ENCODE measurements at regions not wholly inside any gene's neighbourhood (a gene's known extent, or its start where the extent isn't known, plus 50 kb on each side); places are given as distances from the start of the nearest gene placed in this dataset.
A peak's percentile ranks its signal among the peaks of the same experiment; 100 is the strongest.

- Histone ChIP-seq H3K27me3 (ENCODE audit: insufficient read depth, low read length) (no peaks in the 10 kb centered on the region), H3K4me2 (ENCODE audit: low read length) (no peak overlapping the region), H3K36me3 (ENCODE audit: insufficient read depth, low read length) (no peaks in the 10 kb centered on the region), H3K9me3 (ENCODE audit: low read length) (no peaks in the 10 kb centered on the region), H3F3A (ENCODE audit: insufficient read depth, low read length) (no peaks in the 10 kb centered on the region), H3K9me2 (ENCODE audit: low read depth, low read length) (no peaks in the 10 kb centered on the region), H2AFZ (ENCODE audit: low read length) (peak overlapping the region; percentile 76; the same call in 1 of the 2 replicates), H3K4me1 (ENCODE audit: insufficient read depth, low read length, severe bottlenecking) (peaks cover 13% of the 10 kb centered on the region), H3K4me3 (ENCODE audit: low read depth, low read length, poor library complexity, severe bottlenecking) (no peak overlapping the region), H3K27ac (ENCODE audit: low read depth, low read length, poor library complexity, severe bottlenecking) (no peak overlapping the region), H4K20me1 (ENCODE audit: insufficient read depth, low read length) (no peaks in the 10 kb centered on the region), H3K9ac (ENCODE audit: low read length) (no peak overlapping the region), H3K79me2 (ENCODE audit: insufficient read depth, low read length) (no peaks in the 10 kb centered on the region)
- TF ChIP-seq CTCF (IDR thresholded peaks at IDR 0.05; ENCODE audit: low read length) = no peak
- no peak for TF ChIP-seq EZH2 (IDR thresholded peaks at IDR 0.05; ENCODE audit: borderline replicate concordance, low read length)
Observed at GRCh38 chr3:29212789-29213433, 68.0 kb upstream of the RBMS3 start.

- Histone ChIP-seq H3K9me3 (ENCODE audit: low read length) (no peaks in the 10 kb centered on the region), H3F3A (ENCODE audit: insufficient read depth, low read length) (no peaks in the 10 kb centered on the region), H3K36me3 (ENCODE audit: insufficient read depth, low read length) (no peaks in the 10 kb centered on the region), H3K9ac (ENCODE audit: low read length) (no peak overlapping the region), H4K20me1 (ENCODE audit: insufficient read depth, low read length) (no peaks in the 10 kb centered on the region), H3K4me1 (ENCODE audit: insufficient read depth, low read length, severe bottlenecking) (peaks cover 17% of the 10 kb centered on the region), H3K79me2 (ENCODE audit: insufficient read depth, low read length) (no peaks in the 10 kb centered on the region), H3K9me2 (ENCODE audit: low read depth, low read length) (no peaks in the 10 kb centered on the region), H3K27me3 (ENCODE audit: insufficient read depth, low read length) (no peaks in the 10 kb centered on the region), H3K27ac (ENCODE audit: low read depth, low read length, poor library complexity, severe bottlenecking) (no peak overlapping the region), H3K4me3 (ENCODE audit: low read depth, low read length, poor library complexity, severe bottlenecking) (no peak overlapping the region), H2AFZ (ENCODE audit: low read length) (no peak overlapping the region), H3K4me2 (ENCODE audit: low read length) (no peak overlapping the region)
- TF ChIP-seq EZH2 (IDR thresholded peaks at IDR 0.05; ENCODE audit: borderline replicate concordance, low read length) (no peak), CTCF (IDR thresholded peaks at IDR 0.05; ENCODE audit: low read length) (no peak)
Observed at GRCh38 chr3:29214009-29214658, 66.7 kb upstream of the RBMS3 start.

GRCh38 chr3:29215948-29216347 lies 64.9 kb upstream of the RBMS3 start:
- no peak overlapping the region for H3K9ac ChIP-seq (ENCODE audit: low read length)
- no peaks in the 10 kb centered on the region for H3K9me2 ChIP-seq (ENCODE audit: low read depth, low read length)
- no peaks in the 10 kb centered on the region for H3K79me2 ChIP-seq (ENCODE audit: insufficient read depth, low read length)
- no peak overlapping the region for H3K4me3 ChIP-seq (ENCODE audit: low read depth, low read length, poor library complexity, severe bottlenecking)
- no peak overlapping the region for H2AFZ ChIP-seq (ENCODE audit: low read length)
- TF ChIP-seq CTCF (IDR thresholded peaks at IDR 0.05; ENCODE audit: low read length) = no peak
- no peak for TF ChIP-seq EZH2 (IDR thresholded peaks at IDR 0.05; ENCODE audit: borderline replicate concordance, low read length)
- no peaks in the 10 kb centered on the region for H4K20me1 ChIP-seq (ENCODE audit: insufficient read depth, low read length)
- H3K27me3 ChIP-seq (ENCODE audit: insufficient read depth, low read length) = no peaks in the 10 kb centered on the region
- peaks cover 17% of the 10 kb centered on the region for H3K4me1 ChIP-seq (ENCODE audit: insufficient read depth, low read length, severe bottlenecking)
- H3K4me2 ChIP-seq (ENCODE audit: low read length) = no peak overlapping the region
- no peak overlapping the region for H3K27ac ChIP-seq (ENCODE audit: low read depth, low read length, poor library complexity, severe bottlenecking)
- no peaks in the 10 kb centered on the region for H3K9me3 ChIP-seq (ENCODE audit: low read length)
- no peaks in the 10 kb centered on the region for H3K36me3 ChIP-seq (ENCODE audit: insufficient read depth, low read length)
- H3F3A ChIP-seq (ENCODE audit: insufficient read depth, low read length) = no peaks in the 10 kb centered on the region
